ENCODE measurements at regions not wholly inside any gene's neighbourhood (a gene's known extent, or its start where the extent isn't known, plus 50 kb on each side); places are given as distances from the start of the nearest gene placed in this dataset.

DNA sequence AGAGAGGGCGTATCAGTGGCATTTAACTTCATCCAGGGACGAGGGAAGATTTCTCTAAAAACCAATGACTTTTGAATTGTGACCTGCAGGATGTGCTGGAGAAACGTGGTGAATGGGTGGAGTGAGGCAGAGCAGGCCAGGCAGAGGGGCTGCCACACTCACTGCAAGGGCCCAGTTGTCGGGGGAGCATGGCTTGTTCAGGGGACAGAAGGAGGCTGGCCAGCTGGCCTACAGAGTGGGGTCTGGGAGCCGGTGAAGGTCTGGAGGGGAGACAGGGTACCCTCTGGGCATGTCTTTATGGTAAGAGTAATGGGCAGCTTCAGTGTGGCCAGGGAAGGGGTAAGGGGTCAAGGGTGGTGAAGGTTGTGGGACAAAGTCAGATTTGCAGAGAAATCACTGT, 225.2 kb upstream of the RGMA start:
- Mint-ChIP-seq H3K4me3 (no peak overlapping the region), H3K36me3 (no peaks in the 10 kb centered on the region), H3K9me3 (peaks cover 16% of the 10 kb centered on the region), H3K27me3 (ENCODE audit: low read depth) (peaks cover 21% of the 10 kb centered on the region), H3K4me1 (peaks cover 13% of the 10 kb centered on the region), H3K27ac (no peak overlapping the region)
- DNase-seq (ENCODE audit: low spot score) (no peak), ATAC-seq (no peak)
- TF ChIP-seq ZNF423 (CRISPR knock-in tag; IDR thresholded peaks at IDR 0.05) (no peak), GTF2I (CRISPR knock-in tag; conservative IDR thresholded peaks at IDR 0.05) (no peak), NFE2L1 (CRISPR knock-in tag; IDR thresholded peaks at IDR 0.05) (no peak), FOXJ3 (CRISPR knock-in tag; IDR thresholded peaks at IDR 0.05; ENCODE audit: borderline replicate concordance) (no peak)
- TF ChIP-seq, protein P1, sequence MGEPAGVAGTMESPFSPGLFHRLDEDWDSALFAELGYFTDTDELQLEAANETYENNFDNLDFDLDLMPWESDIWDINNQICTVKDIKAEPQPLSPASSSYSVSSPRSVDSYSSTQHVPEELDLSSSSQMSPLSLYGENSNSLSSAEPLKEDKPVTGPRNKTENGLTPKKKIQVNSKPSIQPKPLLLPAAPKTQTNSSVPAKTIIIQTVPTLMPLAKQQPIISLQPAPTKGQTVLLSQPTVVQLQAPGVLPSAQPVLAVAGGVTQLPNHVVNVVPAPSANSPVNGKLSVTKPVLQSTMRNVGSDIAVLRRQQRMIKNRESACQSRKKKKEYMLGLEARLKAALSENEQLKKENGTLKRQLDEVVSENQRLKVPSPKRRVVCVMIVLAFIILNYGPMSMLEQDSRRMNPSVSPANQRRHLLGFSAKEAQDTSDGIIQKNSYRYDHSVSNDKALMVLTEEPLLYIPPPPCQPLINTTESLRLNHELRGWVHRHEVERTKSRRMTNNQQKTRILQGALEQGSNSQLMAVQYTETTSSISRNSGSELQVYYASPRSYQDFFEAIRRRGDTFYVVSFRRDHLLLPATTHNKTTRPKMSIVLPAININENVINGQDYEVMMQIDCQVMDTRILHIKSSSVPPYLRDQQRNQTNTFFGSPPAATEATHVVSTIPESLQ (CRISPR knock-in tag; IDR thresholded peaks at IDR 0.05): no peak
- TF ChIP-seq, protein P2, sequence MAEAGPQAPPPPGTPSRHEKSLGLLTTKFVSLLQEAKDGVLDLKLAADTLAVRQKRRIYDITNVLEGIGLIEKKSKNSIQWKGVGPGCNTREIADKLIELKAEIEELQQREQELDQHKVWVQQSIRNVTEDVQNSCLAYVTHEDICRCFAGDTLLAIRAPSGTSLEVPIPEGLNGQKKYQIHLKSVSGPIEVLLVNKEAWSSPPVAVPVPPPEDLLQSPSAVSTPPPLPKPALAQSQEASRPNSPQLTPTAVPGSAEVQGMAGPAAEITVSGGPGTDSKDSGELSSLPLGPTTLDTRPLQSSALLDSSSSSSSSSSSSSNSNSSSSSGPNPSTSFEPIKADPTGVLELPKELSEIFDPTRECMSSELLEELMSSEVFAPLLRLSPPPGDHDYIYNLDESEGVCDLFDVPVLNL (CRISPR knock-in tag; IDR thresholded peaks at IDR 0.05; ENCODE audit: borderline replicate concordance, low read depth): no peak
- POLR2A ChIA-PET: interaction anchor here (0.7 kb wide), 1 partner anchor 34 kb away, joined by 6 read pairs; no protein-coding TSS in a partner anchor
- CTCF ChIA-PET: no interaction called here

DNA sequence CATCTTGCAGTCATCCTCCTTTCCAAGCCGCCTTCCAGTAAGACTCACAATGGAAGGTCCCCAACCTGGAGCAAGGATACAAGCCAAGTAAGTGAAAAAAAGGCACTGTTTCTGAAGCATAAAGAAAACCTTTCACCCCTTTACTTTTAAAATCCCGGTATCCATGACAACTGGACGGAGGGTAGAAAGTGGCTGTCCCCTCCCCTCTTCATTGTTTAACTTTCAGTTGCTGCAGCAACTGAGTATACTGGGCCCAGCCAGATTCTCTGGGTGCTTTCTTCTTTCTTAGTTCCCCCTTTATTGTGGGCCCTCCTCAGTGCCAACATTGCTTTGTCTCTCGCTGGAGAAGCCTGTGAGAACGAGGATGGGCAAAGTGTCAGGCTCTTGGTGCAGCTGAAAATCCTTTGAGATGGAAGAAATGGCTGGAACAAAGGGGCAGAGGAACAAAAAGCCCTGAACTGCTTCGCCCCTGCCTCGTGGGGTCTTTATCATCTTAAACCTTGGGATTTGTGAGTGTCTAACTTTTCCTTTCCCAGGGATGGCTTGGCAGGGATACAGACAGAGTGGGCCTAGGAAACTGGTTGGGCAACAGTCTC, 224.0 kb upstream of the RGMA start:
- ATAC-seq: peak; percentile 53
- H3K9me3 Mint-ChIP-seq: peaks cover 12% of the 10 kb centered on the region; the same call in 1 of the 2 replicates
- DNase-seq (ENCODE audit: low spot score): no peak
- ChIA-PET POLR2A (no interaction called here), CTCF (interaction anchor here (1.4 kb wide), 1 partner anchor 225 kb away, joined by 11 read pairs; no protein-coding TSS in a partner anchor)
- TF ChIP-seq, protein P3, sequence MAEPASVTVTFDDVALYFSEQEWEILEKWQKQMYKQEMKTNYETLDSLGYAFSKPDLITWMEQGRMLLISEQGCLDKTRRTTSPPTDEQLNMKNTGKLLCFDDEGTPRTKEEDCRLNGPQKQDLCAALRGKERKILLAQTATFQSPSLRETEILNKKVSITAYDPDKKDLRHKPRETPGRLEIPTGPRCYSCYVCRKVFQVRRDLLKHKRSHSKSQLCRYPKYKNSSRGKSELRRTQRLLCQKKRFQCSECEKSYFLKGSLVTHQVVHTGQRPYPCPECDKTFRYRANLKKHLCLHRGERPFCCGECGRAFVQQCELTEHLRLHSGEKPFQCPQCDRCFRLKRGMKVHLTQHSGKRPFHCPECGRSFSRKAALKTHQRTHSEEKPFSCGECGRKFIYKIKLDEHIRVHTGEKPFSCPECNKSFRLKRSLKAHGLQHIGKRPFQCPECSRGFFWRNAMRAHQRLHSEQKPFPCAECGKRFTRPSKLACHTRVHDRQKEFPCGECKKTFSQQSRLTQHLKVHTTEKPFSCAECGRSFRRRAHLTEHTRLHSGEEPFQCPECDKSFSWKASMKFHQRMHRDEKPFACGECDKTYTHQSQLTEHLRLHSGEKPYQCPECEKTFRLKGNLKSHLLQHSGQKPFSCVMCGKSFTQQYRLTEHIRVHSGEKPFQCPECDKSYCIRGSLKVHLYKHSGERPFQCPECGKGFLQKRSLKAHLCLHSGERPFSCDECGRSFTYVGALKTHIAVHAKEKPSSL (CRISPR knock-in tag; conservative IDR thresholded peaks at IDR 0.05): no peak
- TF ChIP-seq OVOL2 (CRISPR knock-in tag; IDR thresholded peaks at IDR 0.05; ENCODE audit: borderline replicate concordance): no peak
- no peak overlapping the region for H3K4me3 Mint-ChIP-seq
- peaks cover 16% of the 10 kb centered on the region for H3K27me3 Mint-ChIP-seq (ENCODE audit: low read depth)
- peaks cover 13% of the 10 kb centered on the region for H3K4me1 Mint-ChIP-seq
- no peaks in the 10 kb centered on the region for H3K36me3 Mint-ChIP-seq
- H3K27ac Mint-ChIP-seq: no peak overlapping the region

DNA sequence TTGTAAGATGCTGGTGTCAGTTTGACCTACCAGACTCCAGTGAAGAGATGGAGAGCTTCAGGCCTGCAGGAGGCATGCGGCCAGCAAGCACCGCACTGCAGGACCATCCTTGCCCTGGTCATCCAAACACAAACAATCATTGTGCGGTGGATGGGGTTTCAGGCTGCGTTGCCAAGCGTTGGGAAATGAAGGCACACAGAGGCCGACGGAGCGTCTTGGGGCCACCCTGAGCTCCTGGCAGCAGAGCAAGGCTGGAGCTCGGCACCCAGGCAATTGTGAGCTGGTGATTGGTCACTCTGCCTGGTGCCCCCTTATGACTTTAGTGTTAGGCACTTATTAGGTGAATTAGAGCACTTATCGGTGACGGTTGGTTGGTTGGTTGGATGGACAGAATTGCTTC, 222.6 kb upstream of the RGMA start:
- peaks cover 9% of the 10 kb centered on the region; the same call in 1 of the 2 replicates for H3K9me3 Mint-ChIP-seq
- H3K4me1 Mint-ChIP-seq: peaks cover 18% of the 10 kb centered on the region
- POLR2A ChIA-PET: interaction anchor here (1.3 kb wide), 1 partner anchor 11 kb away, joined by 3 read pairs; no protein-coding TSS in a partner anchor
- DNase-seq (ENCODE audit: low spot score): no peak
- no peaks in the 10 kb centered on the region for H3K36me3 Mint-ChIP-seq
- no peak overlapping the region for H3K27ac Mint-ChIP-seq
- no peak for ATAC-seq
- no peak overlapping the region for H3K4me3 Mint-ChIP-seq
- CTCF ChIA-PET: interaction anchor here (1.0 to 1.4 kb wide), 3 partner anchors 20 to 281 kb away, joined by 3 to 11 read pairs (median 4); no protein-coding TSS in a partner anchor
- TF ChIP-seq, protein P3 (CRISPR knock-in tag; conservative IDR thresholded peaks at IDR 0.05): no peak
- TF ChIP-seq JAZF1 (CRISPR knock-in tag; IDR thresholded peaks at IDR 0.05) (no peak), IRF2 (CRISPR knock-in tag; IDR thresholded peaks at IDR 0.05; ENCODE audit: borderline replicate concordance, low read depth) (no peak), SMAD4 (CRISPR knock-in tag; IDR thresholded peaks at IDR 0.05) (no peak)
- H3K27me3 Mint-ChIP-seq (ENCODE audit: low read depth): peaks cover 11% of the 10 kb centered on the region
